ENCODE measurements at regions not wholly inside any gene's neighbourhood (a gene's known extent, or its start where the extent isn't known, plus 50 kb on each side); places are given as distances from the start of the nearest gene placed in this dataset.

- H2AFZ ChIP-seq (ENCODE audit: low read length) = no peak overlapping the region
- H4K20me1 ChIP-seq (ENCODE audit: insufficient read depth, low read length) = no peaks in the 10 kb centered on the region
- no peak overlapping the region for H3K9ac ChIP-seq (ENCODE audit: low read length)
- peaks cover 16% of the 10 kb centered on the region; the same call in 1 of the 2 replicates for H3K27me3 ChIP-seq (replicated peaks; ENCODE audit: insufficient read depth, low read length)
- no peaks in the 10 kb centered on the region for H3F3A ChIP-seq (ENCODE audit: insufficient read depth, low read length)
- no peaks in the 10 kb centered on the region for H3K36me3 ChIP-seq (replicated peaks; ENCODE audit: insufficient read depth, low read length)
- 0 out of 2 replicates have a peak, but pooled peaks cover 3% of the 10 kb centered on the region for H3K4me1 ChIP-seq (ENCODE audit: low read length)
- no peaks in the 10 kb centered on the region for H3K79me2 ChIP-seq (ENCODE audit: low read length)
- peak; percentile 63 for DNase-seq
- no peaks in the 10 kb centered on the region for H3K9me3 ChIP-seq (replicated peaks; ENCODE audit: insufficient read depth, low read length)
- TF ChIP-seq EZH2phosphoT487 (IDR thresholded peaks at IDR 0.05; ENCODE audit: low read length) (no peak), EZH2 (optimal IDR thresholded peaks at IDR 0.05; ENCODE audit: low read depth, low read length) (no peak)
- TF ChIP-seq, protein P1, sequence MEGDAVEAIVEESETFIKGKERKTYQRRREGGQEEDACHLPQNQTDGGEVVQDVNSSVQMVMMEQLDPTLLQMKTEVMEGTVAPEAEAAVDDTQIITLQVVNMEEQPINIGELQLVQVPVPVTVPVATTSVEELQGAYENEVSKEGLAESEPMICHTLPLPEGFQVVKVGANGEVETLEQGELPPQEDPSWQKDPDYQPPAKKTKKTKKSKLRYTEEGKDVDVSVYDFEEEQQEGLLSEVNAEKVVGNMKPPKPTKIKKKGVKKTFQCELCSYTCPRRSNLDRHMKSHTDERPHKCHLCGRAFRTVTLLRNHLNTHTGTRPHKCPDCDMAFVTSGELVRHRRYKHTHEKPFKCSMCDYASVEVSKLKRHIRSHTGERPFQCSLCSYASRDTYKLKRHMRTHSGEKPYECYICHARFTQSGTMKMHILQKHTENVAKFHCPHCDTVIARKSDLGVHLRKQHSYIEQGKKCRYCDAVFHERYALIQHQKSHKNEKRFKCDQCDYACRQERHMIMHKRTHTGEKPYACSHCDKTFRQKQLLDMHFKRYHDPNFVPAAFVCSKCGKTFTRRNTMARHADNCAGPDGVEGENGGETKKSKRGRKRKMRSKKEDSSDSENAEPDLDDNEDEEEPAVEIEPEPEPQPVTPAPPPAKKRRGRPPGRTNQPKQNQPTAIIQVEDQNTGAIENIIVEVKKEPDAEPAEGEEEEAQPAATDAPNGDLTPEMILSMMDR (IDR thresholded peaks at IDR 0.05; ENCODE audit: low read length) = no peak
- no peak overlapping the region for H3K4me3 ChIP-seq (ENCODE audit: low read length)
- no peaks in the 10 kb centered on the region for H3K9me2 ChIP-seq (replicated peaks; ENCODE audit: insufficient read depth, low read length)
- H3K27ac ChIP-seq (ENCODE audit: low read length) = no peak overlapping the region
- no peak overlapping the region for H3K4me2 ChIP-seq (ENCODE audit: low read depth, low read length)
Measured at GRCh38 chr12:97223419-97223818, 239.2 kb upstream of the RMST start.

DNA sequence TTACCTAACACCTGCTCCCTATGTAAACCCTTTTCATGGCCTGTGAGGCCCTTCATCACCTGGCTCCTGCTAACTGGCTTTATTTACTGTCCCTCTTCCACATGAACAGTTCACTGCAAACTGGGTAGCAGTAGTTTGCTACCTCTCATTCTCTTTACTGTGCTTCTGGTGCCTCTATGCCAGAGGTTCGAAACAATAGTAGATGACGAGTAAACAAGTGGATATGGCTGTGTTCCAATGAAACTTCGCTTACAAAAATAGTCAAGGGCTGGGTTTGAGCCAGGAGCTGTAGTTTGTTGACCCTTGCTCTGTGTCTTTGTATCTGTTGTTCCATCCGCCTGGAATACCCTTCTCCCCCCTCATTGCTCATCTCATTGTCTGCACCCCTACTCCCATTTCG, 233.6 kb upstream of the RMST start:
- H3K4me2 ChIP-seq (ENCODE audit: low read depth, low read length) = no peak overlapping the region
- H3K36me3 ChIP-seq (replicated peaks; ENCODE audit: insufficient read depth, low read length) = no peaks in the 10 kb centered on the region
- H3K79me2 ChIP-seq (ENCODE audit: low read length) = no peaks in the 10 kb centered on the region
- no peak overlapping the region for H3K4me3 ChIP-seq (ENCODE audit: low read length)
- H3K9ac ChIP-seq (ENCODE audit: low read length) = no peak overlapping the region
- H3K27ac ChIP-seq (ENCODE audit: low read length) = no peak overlapping the region
- no peaks in the 10 kb centered on the region for H3K9me3 ChIP-seq (replicated peaks; ENCODE audit: insufficient read depth, low read length)
- DNase-seq = no peak
- no peaks in the 10 kb centered on the region for H3K4me1 ChIP-seq (ENCODE audit: low read length)
- peaks cover 3% of the 10 kb centered on the region; the same call in 1 of the 2 replicates for H3K27me3 ChIP-seq (replicated peaks; ENCODE audit: insufficient read depth, low read length)
- TF ChIP-seq, protein P1 (IDR thresholded peaks at IDR 0.05; ENCODE audit: low read length) = no peak
- TF ChIP-seq EZH2phosphoT487 (IDR thresholded peaks at IDR 0.05; ENCODE audit: low read length) (no peak), EZH2 (optimal IDR thresholded peaks at IDR 0.05; ENCODE audit: low read depth, low read length) (no peak)
- no peak overlapping the region for H2AFZ ChIP-seq (ENCODE audit: low read length)
- no peaks in the 10 kb centered on the region for H3F3A ChIP-seq (ENCODE audit: insufficient read depth, low read length)
- no peaks in the 10 kb centered on the region for H3K9me2 ChIP-seq (replicated peaks; ENCODE audit: insufficient read depth, low read length)
- no peaks in the 10 kb centered on the region for H4K20me1 ChIP-seq (ENCODE audit: insufficient read depth, low read length)

DNA sequence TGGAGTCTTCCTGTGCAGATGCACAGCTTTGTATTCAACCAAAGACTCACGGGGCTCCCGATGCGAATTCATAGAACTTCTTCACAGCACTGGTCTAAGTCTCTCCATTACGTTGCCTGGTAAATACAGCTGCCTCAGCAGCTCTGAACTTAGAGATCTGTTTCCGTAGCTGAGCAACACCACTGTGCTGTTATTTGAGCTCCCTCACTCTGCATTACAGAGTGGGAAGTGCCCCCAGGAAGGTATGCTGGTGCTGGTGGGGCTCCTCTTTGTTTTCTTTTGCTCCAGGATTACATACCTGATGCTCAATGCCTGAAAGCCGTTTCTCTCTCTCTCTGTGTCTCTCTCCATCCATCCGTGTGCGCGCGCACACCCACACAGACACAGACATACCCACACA, 227.5 kb upstream of the RMST start:
- no peaks in the 10 kb centered on the region for H3K9me2 ChIP-seq (replicated peaks; ENCODE audit: insufficient read depth, low read length)
- no peaks in the 10 kb centered on the region for H3K36me3 ChIP-seq (replicated peaks; ENCODE audit: insufficient read depth, low read length)
- H3K9ac ChIP-seq (ENCODE audit: low read length) = no peak overlapping the region
- H3K4me1 ChIP-seq (ENCODE audit: low read length) = no peaks in the 10 kb centered on the region
- H4K20me1 ChIP-seq (ENCODE audit: insufficient read depth, low read length) = no peaks in the 10 kb centered on the region
- H2AFZ ChIP-seq (ENCODE audit: low read length) = no peak overlapping the region
- H3K4me2 ChIP-seq (ENCODE audit: low read depth, low read length) = no peak overlapping the region
- H3K9me3 ChIP-seq (replicated peaks; ENCODE audit: insufficient read depth, low read length) = no peaks in the 10 kb centered on the region
- no peak overlapping the region for H3K4me3 ChIP-seq (ENCODE audit: low read length)
- no peak overlapping the region for H3K27ac ChIP-seq (ENCODE audit: low read length)
- H3F3A ChIP-seq (ENCODE audit: insufficient read depth, low read length) = no peaks in the 10 kb centered on the region
- H3K79me2 ChIP-seq (ENCODE audit: low read length) = no peaks in the 10 kb centered on the region
- TF ChIP-seq EZH2phosphoT487 (IDR thresholded peaks at IDR 0.05; ENCODE audit: low read length) (no peak), EZH2 (optimal IDR thresholded peaks at IDR 0.05; ENCODE audit: low read depth, low read length) (no peak)
- TF ChIP-seq, protein P1 (IDR thresholded peaks at IDR 0.05; ENCODE audit: low read length) = no peak
- DNase-seq = no peak
- no peaks in the 10 kb centered on the region for H3K27me3 ChIP-seq (replicated peaks; ENCODE audit: insufficient read depth, low read length)

Data from MM.1S (cell line).